Thoracic aorta (tissue), 2 donors: ENCODE measurements at regions not wholly inside any gene's neighbourhood (a gene's known extent, or its start where the extent isn't known, plus 50 kb on each side); places are given as distances from the start of the nearest gene placed in this dataset.

Source experiments
- ATAC-seq: fragments of 150-250 bp; one replicate; pipeline ENCODE4 v1.8.0; 2017; ENCODE audit warnings: low read depth; ENCODE audit not compliant: insufficient number of reproducible peaks, low FRiP score
- DNase-seq: peaks from one replicate; pipeline ENCODE4 v3.0.0-alpha.2; 2020; ENCODE audit warnings: low spot score
- H3K27ac ChIP-seq, 2 donors: fragments of 200-600 bp; sonication (generic); 1 replicate in 1 of 2; 2 replicates in 1 of 2; pipeline ENCODE4 v1.5.1; 2016; ENCODE audit warnings: mild to moderate bottlenecking in 2 of 2, moderate library complexity in 2 of 2
- H3K27me3 ChIP-seq: fragments of 200-600 bp; sonication (generic); replicated peaks from 2 replicates; pipeline ENCODE4 v1.6.0; 2016; ENCODE audit warnings: mild to moderate bottlenecking; ENCODE audit not compliant: insufficient read depth
- H3K36me3 ChIP-seq: fragments of 200-600 bp; sonication (generic); one replicate; pipeline ENCODE4 v1.5.1; 2016
- H3K4me1 ChIP-seq, 2 donors: fragments of 200-600 bp; sonication (generic); 1 replicate in 1 of 2; 2 replicates in 1 of 2; pipeline versions ENCODE4 v1.5.1 to v1.6.0; 2016; ENCODE audit warnings: low read depth in 2 of 2, mild to moderate bottlenecking in 1 of 2; ENCODE audit not compliant: control insufficient read depth in 1 of 2
- H3K4me3 ChIP-seq: fragments of 200-600 bp; sonication (generic); 2 replicates; pipeline ENCODE4 v1.5.1; 2016; ENCODE audit warnings: mild to moderate bottlenecking
- H3K9me3 ChIP-seq: fragments of 200-600 bp; sonication (generic); 2 replicates; pipeline ENCODE4 v1.5.1; 2016
- CTCF ChIP-seq: fragments of 200-600 bp; sonication (generic); IDR thresholded peaks from one replicate; pipeline ENCODE4 v1.5.1; 2019; ENCODE audit warnings: antibody characterized with exemption

- no peak for DNase-seq
- Histone ChIP-seq H3K27ac (no peak overlapping the region), H3K4me1 (peaks cover 7 to 24% of the 10 kb centered on the region in 2 donors), H3K36me3 (no peaks in the 10 kb centered on the region), H3K27me3 (no peaks in the 10 kb centered on the region), H3K4me3 (no peak overlapping the region), H3K9me3 (no peaks in the 10 kb centered on the region)
- ATAC-seq, result no peak
- TF ChIP-seq CTCF, result no peak
Observed at GRCh38 chr10:10661176-10661575, 356.5 kb upstream of the CELF2 start.

GRCh38 chr10:10662716-10663408, 354.8 kb upstream of the CELF2 start:
- no peak for TF ChIP-seq CTCF
- Histone ChIP-seq H3K27me3 (no peaks in the 10 kb centered on the region), H3K36me3 (no peaks in the 10 kb centered on the region), H3K4me1 (peaks cover 7 to 34% of the 10 kb centered on the region in 2 donors), H3K9me3 (no peaks in the 10 kb centered on the region), H3K4me3 (no peak overlapping the region), H3K27ac (no peak overlapping the region)
- DNase-seq, result no peak
- no peak for ATAC-seq

GRCh38 chr10:10663622-10664021, 354.1 kb upstream of the CELF2 start:
- no peak overlapping the region for H3K4me3 ChIP-seq
- H3K36me3 ChIP-seq, result no peaks in the 10 kb centered on the region
- no peaks in the 10 kb centered on the region for H3K9me3 ChIP-seq
- no peak overlapping the region for H3K27ac ChIP-seq
- ATAC-seq (no peak), DNase-seq (no peak)
- TF ChIP-seq CTCF, result no peak
- no peaks in the 10 kb centered on the region for H3K27me3 ChIP-seq
- H3K4me1 ChIP-seq, result peaks cover 7 to 30% of the 10 kb centered on the region in 2 donors

- no peak for TF ChIP-seq CTCF
- DNase-seq, result no peak
- peaks cover 7 to 25% of the 10 kb centered on the region in 2 donors for H3K4me1 ChIP-seq
- no peaks in the 10 kb centered on the region for H3K36me3 ChIP-seq
- no peaks in the 10 kb centered on the region for H3K9me3 ChIP-seq
- no peak overlapping the region for H3K4me3 ChIP-seq
- ATAC-seq, result no peak
- no peak overlapping the region for H3K27ac ChIP-seq
- no peaks in the 10 kb centered on the region for H3K27me3 ChIP-seq
Observed at GRCh38 chr10:10665750-10666149, 351.9 kb upstream of the CELF2 start.

GRCh38 chr10:10667466-10667865, 350.2 kb upstream of the CELF2 start:
- Histone ChIP-seq H3K27ac (no peak overlapping the region), H3K27me3 (no peaks in the 10 kb centered on the region), H3K36me3 (no peaks in the 10 kb centered on the region), H3K4me3 (no peak overlapping the region), H3K4me1 (peaks cover 7 to 25% of the 10 kb centered on the region in 2 donors), H3K9me3 (no peaks in the 10 kb centered on the region)
- DNase-seq (no peak), ATAC-seq (no peak)
- no peak for TF ChIP-seq CTCF
